ENCODE measurements at regions not wholly inside any gene's neighbourhood (a gene's known extent, or its start where the extent isn't known, plus 50 kb on each side); places are given as distances from the start of the nearest gene placed in this dataset.
"Not testable (repeated sequence)": the region's sequence is repeated elsewhere in the genome, so short reads cannot be mapped to it uniquely, and the experiment has no call there.

GRCh38 chr1:14255711-14256110 is 342.8 kb upstream of the KAZN start:
- Mint-ChIP-seq H3K4me1 (no peaks in the 10 kb centered on the region), H3K27ac (no peak overlapping the region), H3K4me3 (no peak overlapping the region), H3K36me3 (no peaks in the 10 kb centered on the region), H3K9me3 (no peaks in the 10 kb centered on the region), H3K27me3 (no peaks in the 10 kb centered on the region)
- no peak for DNase-seq

- Mint-ChIP-seq H3K27ac (no peak overlapping the region), H3K9me3 (no peaks in the 10 kb centered on the region)
These were observed 339.2 kb upstream of the KAZN start for GRCh38 chr1:14259191-14259757.

GRCh38 chr1:14260480-14260879 is 338.0 kb upstream of the KAZN start:
- Mint-ChIP-seq H3K27me3 (peaks cover 10% of the 10 kb centered on the region), H3K27ac (no peak overlapping the region), H3K4me3 (no peak overlapping the region), H3K4me1 (no peaks in the 10 kb centered on the region), H3K9me3 (no peaks in the 10 kb centered on the region), H3K36me3 (no peaks in the 10 kb centered on the region)
- DNase-seq, result no peak

More at GRCh38 chr1:14259191-14259757, 339.2 kb upstream of the KAZN start:
- H3K4me3 Mint-ChIP-seq, result no peak overlapping the region
- no peaks in the 10 kb centered on the region for H3K36me3 Mint-ChIP-seq
- no peak for DNase-seq
- H3K4me1 Mint-ChIP-seq, result no peaks in the 10 kb centered on the region
- H3K27me3 Mint-ChIP-seq, result peaks cover 8% of the 10 kb centered on the region

GRCh38 chr1:14261395-14261794 is 337.1 kb upstream of the KAZN start:
- Mint-ChIP-seq H3K27ac (no peak overlapping the region), H3K4me1 (no peaks in the 10 kb centered on the region), H3K27me3 (peaks cover 10% of the 10 kb centered on the region), H3K36me3 (no peaks in the 10 kb centered on the region), H3K4me3 (no peak overlapping the region), H3K9me3 (no peaks in the 10 kb centered on the region)
- DNase-seq, result no peak

GRCh38 chr1:14262637-14263036 is 335.8 kb upstream of the KAZN start:
- no peak for DNase-seq
- H3K27me3 Mint-ChIP-seq, result peaks cover 10% of the 10 kb centered on the region
- no peaks in the 10 kb centered on the region for H3K36me3 Mint-ChIP-seq
- H3K4me3 Mint-ChIP-seq, result no peak overlapping the region
- no peaks in the 10 kb centered on the region for H3K9me3 Mint-ChIP-seq
- no peak overlapping the region for H3K27ac Mint-ChIP-seq
- H3K4me1 Mint-ChIP-seq, result no peaks in the 10 kb centered on the region

- Mint-ChIP-seq H3K9me3 (no peaks in the 10 kb centered on the region), H3K27me3 (peaks cover 10% of the 10 kb centered on the region), H3K36me3 (no peaks in the 10 kb centered on the region), H3K27ac (no peak overlapping the region), H3K4me3 (no peak overlapping the region), H3K4me1 (no peaks in the 10 kb centered on the region)
- DNase-seq, result no peak
These were observed 335.3 kb upstream of the KAZN start for GRCh38 chr1:14263225-14263624.

GRCh38 chr1:14263671-14264070 is 334.8 kb upstream of the KAZN start:
- no peaks in the 10 kb centered on the region for H3K9me3 Mint-ChIP-seq
- no peak for DNase-seq
- H3K27ac Mint-ChIP-seq, result no peak overlapping the region
- no peak overlapping the region for H3K4me3 Mint-ChIP-seq
- peaks cover 10% of the 10 kb centered on the region for H3K27me3 Mint-ChIP-seq
- no peaks in the 10 kb centered on the region for H3K4me1 Mint-ChIP-seq
- no peaks in the 10 kb centered on the region for H3K36me3 Mint-ChIP-seq

- peaks cover 10% of the 10 kb centered on the region for H3K27me3 Mint-ChIP-seq
- H3K27ac Mint-ChIP-seq, result no peak overlapping the region
- no peaks in the 10 kb centered on the region for H3K4me1 Mint-ChIP-seq
- no peak for DNase-seq
- no peaks in the 10 kb centered on the region for H3K36me3 Mint-ChIP-seq
- H3K4me3 Mint-ChIP-seq, result no peak overlapping the region
- no peaks in the 10 kb centered on the region for H3K9me3 Mint-ChIP-seq
These were observed 333.0 kb upstream of the KAZN start for GRCh38 chr1:14265495-14265894.

GRCh38 chr1:14267991-14268390 is 330.5 kb upstream of the KAZN start:
- Mint-ChIP-seq H3K27me3 (peaks cover 5% of the 10 kb centered on the region), H3K4me3 (no peak overlapping the region), H3K36me3 (no peaks in the 10 kb centered on the region), H3K4me1 (no peaks in the 10 kb centered on the region), H3K9me3 (peaks cover 2% of the 10 kb centered on the region), H3K27ac (no peak overlapping the region)
- DNase-seq, result no peak

- no peaks in the 10 kb centered on the region for H3K27me3 Mint-ChIP-seq
- H3K4me1 Mint-ChIP-seq, result no peaks in the 10 kb centered on the region
- peaks cover 2% of the 10 kb centered on the region for H3K9me3 Mint-ChIP-seq
- H3K27ac Mint-ChIP-seq, result no peak overlapping the region
- no peak for DNase-seq
- no peaks in the 10 kb centered on the region for H3K36me3 Mint-ChIP-seq
- H3K4me3 Mint-ChIP-seq, result no peak overlapping the region
These were observed 327.7 kb upstream of the KAZN start for GRCh38 chr1:14270821-14271220.

GRCh38 chr1:14273811-14274210 is 324.7 kb upstream of the KAZN start:
- peaks cover 2% of the 10 kb centered on the region for H3K9me3 Mint-ChIP-seq
- no peak overlapping the region for H3K4me3 Mint-ChIP-seq
- no peak for DNase-seq
- peaks cover 3% of the 10 kb centered on the region for H3K27me3 Mint-ChIP-seq
- no peaks in the 10 kb centered on the region for H3K36me3 Mint-ChIP-seq
- no peak overlapping the region for H3K27ac Mint-ChIP-seq
- no peaks in the 10 kb centered on the region for H3K4me1 Mint-ChIP-seq

GRCh38 chr1:14279891-14280290 is 318.6 kb upstream of the KAZN start:
- not testable (repeated sequence) for H3K27ac Mint-ChIP-seq, H3K9me3 Mint-ChIP-seq, H3K36me3 Mint-ChIP-seq, H3K27me3 Mint-ChIP-seq, H3K4me3 Mint-ChIP-seq, DNase-seq, H3K4me1 Mint-ChIP-seq

- Mint-ChIP-seq H3K9me3 (no peaks in the 10 kb centered on the region), H3K27ac (no peak overlapping the region), H3K36me3 (no peaks in the 10 kb centered on the region), H3K4me1 (no peaks in the 10 kb centered on the region), H3K27me3 (peaks cover 3% of the 10 kb centered on the region), H3K4me3 (no peak overlapping the region)
- no peak for DNase-seq
These were observed 317.6 kb upstream of the KAZN start for GRCh38 chr1:14280909-14281308.

GRCh38 chr1:14281412-14281811 is 317.1 kb upstream of the KAZN start:
- Mint-ChIP-seq H3K4me1 (no peaks in the 10 kb centered on the region), H3K36me3 (no peaks in the 10 kb centered on the region), H3K9me3 (no peaks in the 10 kb centered on the region), H3K27me3 (peaks cover 1% of the 10 kb centered on the region), H3K27ac (no peak overlapping the region), H3K4me3 (no peak overlapping the region)
- no peak for DNase-seq

- Mint-ChIP-seq H3K4me3 (no peak overlapping the region), H3K9me3 (no peaks in the 10 kb centered on the region), H3K36me3 (no peaks in the 10 kb centered on the region), H3K4me1 (no peaks in the 10 kb centered on the region), H3K27me3 (no peaks in the 10 kb centered on the region), H3K27ac (no peak overlapping the region)
- no peak for DNase-seq
These were observed 315.8 kb upstream of the KAZN start for GRCh38 chr1:14282707-14283106.

- H3K9me3 Mint-ChIP-seq, result no peaks in the 10 kb centered on the region
- DNase-seq, result no peak
- no peak overlapping the region for H3K27ac Mint-ChIP-seq
- no peaks in the 10 kb centered on the region for H3K36me3 Mint-ChIP-seq
- H3K27me3 Mint-ChIP-seq, result no peaks in the 10 kb centered on the region
- no peak overlapping the region for H3K4me3 Mint-ChIP-seq
- H3K4me1 Mint-ChIP-seq, result no peaks in the 10 kb centered on the region
These were observed 313.2 kb upstream of the KAZN start for GRCh38 chr1:14285238-14285637.

- DNase-seq, H3K27ac Mint-ChIP-seq, H3K9me3 Mint-ChIP-seq, H3K27me3 Mint-ChIP-seq, H3K4me3 Mint-ChIP-seq, H3K4me1 Mint-ChIP-seq, H3K36me3 Mint-ChIP-seq: not testable (repeated sequence)
These were observed 307.3 kb upstream of the KAZN start for GRCh38 chr1:14291182-14291581.

All from activated naive CD8-positive, alpha-beta T cell treated with anti-CD3 and anti-CD28 coated beads for 36 hours (primary cell).